Epithelial cell of proximal tubule (primary cell): ENCODE measurements at regions not wholly inside any gene's neighbourhood (a gene's known extent, or its start where the extent isn't known, plus 50 kb on each side); places are given as distances from the start of the nearest gene placed in this dataset.
"Not testable (repeated sequence)": the region's sequence is repeated elsewhere in the genome, so short reads cannot be mapped to it uniquely, and the experiment has no call there.

Experiments used
- DNase-seq: peaks from one replicate; pipeline ENCODE4 v3.0.0-alpha.2; 2011; ENCODE audit warnings: low read depth
- H3K4me3 ChIP-seq: 2 replicates; pipeline ENCODE4 v1.5.1; 2011; ENCODE audit warnings: low read depth, mild to moderate bottlenecking, low read length
- TF ChIP-seq, protein P1 (sequence below): conservative IDR thresholded peaks from 2 replicates; pipeline ENCODE4 v1.5.1; 2012; ENCODE audit warnings: low read depth, mild to moderate bottlenecking, low read length

DNA sequence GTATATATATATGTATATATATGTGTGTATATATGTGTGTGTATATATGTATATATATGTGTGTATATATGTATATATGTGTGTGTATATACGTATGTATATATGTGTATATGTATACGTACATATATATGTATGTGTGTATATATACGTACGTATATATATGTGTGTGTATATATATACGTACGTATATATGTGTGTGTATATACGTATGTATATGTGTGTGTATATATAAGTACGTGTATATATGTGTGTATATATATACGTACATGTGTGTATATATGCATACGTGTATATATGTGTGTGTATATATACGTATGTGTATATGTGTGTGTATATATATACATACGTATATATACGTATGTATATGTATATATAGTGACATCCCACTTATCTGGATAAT, 154.4 kb downstream of the CDRT15L2 start:
- no peak overlapping the region for H3K4me3 ChIP-seq
- TF ChIP-seq, protein P1, sequence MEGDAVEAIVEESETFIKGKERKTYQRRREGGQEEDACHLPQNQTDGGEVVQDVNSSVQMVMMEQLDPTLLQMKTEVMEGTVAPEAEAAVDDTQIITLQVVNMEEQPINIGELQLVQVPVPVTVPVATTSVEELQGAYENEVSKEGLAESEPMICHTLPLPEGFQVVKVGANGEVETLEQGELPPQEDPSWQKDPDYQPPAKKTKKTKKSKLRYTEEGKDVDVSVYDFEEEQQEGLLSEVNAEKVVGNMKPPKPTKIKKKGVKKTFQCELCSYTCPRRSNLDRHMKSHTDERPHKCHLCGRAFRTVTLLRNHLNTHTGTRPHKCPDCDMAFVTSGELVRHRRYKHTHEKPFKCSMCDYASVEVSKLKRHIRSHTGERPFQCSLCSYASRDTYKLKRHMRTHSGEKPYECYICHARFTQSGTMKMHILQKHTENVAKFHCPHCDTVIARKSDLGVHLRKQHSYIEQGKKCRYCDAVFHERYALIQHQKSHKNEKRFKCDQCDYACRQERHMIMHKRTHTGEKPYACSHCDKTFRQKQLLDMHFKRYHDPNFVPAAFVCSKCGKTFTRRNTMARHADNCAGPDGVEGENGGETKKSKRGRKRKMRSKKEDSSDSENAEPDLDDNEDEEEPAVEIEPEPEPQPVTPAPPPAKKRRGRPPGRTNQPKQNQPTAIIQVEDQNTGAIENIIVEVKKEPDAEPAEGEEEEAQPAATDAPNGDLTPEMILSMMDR = no peak
- DNase-seq = no peak

DNA sequence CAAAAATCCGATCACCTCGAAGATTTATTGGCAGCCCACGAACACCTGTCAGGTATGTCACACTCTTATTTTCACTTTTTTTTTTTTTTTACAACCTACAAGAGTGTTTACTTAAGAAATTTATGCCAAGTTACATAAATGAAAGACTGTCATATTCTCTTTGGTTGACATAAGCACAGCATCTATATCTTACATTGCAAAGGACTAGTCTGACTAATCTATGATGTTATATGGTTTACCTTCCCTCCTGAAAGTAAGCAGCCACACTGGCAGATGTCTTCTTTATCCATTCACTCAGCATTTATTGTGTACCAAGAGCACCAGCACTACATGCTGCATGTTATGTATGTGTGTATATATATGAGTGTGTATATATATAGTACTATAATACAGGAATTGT, 156.3 kb downstream of the CDRT15L2 start:
- DNase-seq = no peak
- no peak overlapping the region for H3K4me3 ChIP-seq
- TF ChIP-seq, protein P1 = no peak

DNA sequence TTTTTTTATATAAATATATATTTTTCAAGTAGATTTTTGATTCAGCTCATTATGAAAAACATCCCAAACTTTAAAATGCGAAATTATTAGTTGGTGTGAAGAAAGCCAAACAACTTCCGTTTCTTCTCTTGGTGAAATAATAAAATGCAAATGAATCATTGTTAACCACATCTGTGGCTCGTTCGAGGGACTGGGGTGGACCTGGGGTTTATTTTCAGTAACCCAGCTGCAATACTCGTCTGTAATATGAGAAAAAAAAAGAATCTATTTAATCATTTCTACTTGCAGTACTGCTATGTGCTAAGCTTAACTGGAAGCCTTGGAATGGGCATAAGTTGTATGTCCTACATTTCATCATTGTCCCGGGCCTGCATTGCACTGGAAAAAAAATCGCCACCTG, 158.1 kb downstream of the CDRT15L2 start:
- not testable (repeated sequence) for DNase-seq, H3K4me3 ChIP-seq

DNA sequence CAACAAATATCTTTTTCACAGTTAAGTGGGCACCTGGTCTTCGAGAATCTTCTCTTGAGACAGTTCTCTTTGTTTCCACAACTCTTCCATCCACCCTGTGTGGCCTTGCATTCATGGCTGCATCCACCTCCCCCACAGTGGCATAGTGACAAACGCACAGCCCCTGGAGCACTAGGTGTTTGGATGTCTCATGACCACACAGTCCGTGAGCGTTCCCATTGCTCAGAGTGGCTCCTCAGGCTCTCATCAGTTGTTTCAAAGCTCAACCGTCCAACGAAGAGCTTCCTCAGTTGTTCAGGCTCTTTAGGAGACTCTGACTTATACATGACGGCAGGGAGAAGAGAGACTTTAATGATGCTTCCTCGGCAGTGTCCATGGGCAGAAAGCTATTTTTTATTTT, 191.6 kb downstream of the CDRT15L2 start:
- DNase-seq = no peak
- TF ChIP-seq, protein P1 = no peak
- no peak overlapping the region for H3K4me3 ChIP-seq

DNA sequence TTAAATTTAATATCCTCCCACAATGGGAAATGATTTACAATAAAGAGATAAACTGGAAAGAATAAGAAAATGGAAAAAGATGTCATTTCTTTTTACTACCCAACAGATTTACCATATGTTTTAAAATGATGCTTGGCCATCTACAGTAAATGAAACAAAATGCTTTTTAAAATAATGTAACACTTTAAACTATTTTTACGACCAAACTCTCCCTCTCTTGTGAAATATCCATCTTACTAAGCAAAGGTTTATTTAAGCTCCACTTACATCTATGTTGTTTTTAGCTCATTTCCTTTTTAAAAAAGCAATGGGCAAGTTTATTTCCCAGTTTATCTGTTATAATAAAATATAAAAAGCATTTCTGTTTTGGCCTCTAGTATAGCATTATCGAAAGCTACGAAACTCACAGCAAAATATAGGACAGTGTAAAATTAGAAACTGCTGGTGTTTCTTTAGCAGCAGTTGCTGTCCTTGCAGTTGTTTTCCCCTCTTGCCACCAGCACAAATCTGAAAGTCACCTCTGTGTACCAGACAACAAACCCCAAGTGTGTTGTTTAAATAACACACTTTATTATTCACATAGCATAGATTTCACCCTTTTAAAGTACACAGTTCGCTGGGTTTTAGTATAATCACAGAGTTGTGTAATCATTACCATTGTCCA, 195.1 kb downstream of the CDRT15L2 start:
- TF ChIP-seq, protein P1 = no peak
- DNase-seq = no peak

DNA sequence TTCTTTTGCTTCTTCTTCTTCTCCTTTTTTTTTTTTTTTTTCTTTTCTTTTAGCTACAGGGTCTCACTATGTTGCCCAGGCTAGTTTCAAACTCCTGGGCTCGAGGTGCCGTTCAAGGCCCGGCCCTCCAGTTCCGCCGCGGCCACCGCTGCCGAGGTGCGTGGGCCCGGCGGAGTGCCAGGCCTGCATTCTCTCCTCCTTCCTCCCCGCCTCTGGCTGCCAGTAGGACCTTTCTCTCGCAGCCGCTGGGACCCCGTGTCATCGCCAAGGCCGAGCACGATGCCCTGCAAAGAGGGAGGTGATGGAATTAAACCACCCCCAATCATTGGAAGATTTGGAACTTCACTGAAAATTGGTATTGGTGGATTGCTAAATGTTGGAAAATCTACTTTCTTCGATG, 195.8 kb downstream of the CDRT15L2 start:
- H3K4me3 ChIP-seq = no peak overlapping the region
- TF ChIP-seq, protein P1 = no peak
- DNase-seq = no peak

More for the DNA sequence above, 195.1 kb downstream of the CDRT15L2 start:
- no peak overlapping the region for H3K4me3 ChIP-seq

DNA sequence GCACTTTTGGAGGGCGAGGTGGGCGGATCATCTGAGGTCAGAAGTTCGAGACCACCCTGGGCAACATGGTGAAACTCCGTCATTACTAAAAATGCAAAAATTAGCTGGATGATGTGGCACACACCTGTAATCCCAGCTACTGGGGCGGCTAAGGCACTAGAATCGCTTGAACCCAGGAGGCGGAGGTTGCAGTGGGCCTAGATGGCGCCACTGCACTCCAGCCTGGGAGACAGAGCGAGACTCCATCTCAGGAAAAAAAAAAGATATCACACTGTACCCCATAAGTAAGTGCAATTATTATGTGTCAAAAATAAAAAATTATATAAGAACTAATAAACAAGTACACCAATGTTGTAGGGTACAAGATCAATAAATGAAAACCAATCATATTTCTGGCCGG, 200.0 kb downstream of the CDRT15L2 start:
- TF ChIP-seq, protein P1 = no peak
- DNase-seq = no peak

More for the DNA sequence above, 200.0 kb downstream of the CDRT15L2 start:
- no peak overlapping the region for H3K4me3 ChIP-seq
